ENCODE measurements at regions not wholly inside any gene's neighbourhood (a gene's known extent, or its start where the extent isn't known, plus 50 kb on each side); places are given as distances from the start of the nearest gene placed in this dataset.

- peak overlapping the region in 3 of 11 experiments; percentile 19 to 56 (median 35); a peak in 5 of 22 replicates for H3K9ac ChIP-seq
- H3K4me3 ChIP-seq: no peak overlapping the region
- no peaks in the 10 kb centered on the region for H3K27me3 ChIP-seq
- H3K27ac ChIP-seq: peak overlapping the region in 8 of 11 experiments; percentile 21 to 96 (median 88); a peak in 10 of 22 replicates
- peaks cover 13 to 100% (median 76%) of the 10 kb centered on the region in 10 experiments for H3K4me1 ChIP-seq
- no peaks in the 10 kb centered on the region; a peak in 1 of 22 replicates for H3K36me3 ChIP-seq
- H4K20me1 ChIP-seq: no peaks in the 10 kb centered on the region
- peaks cover 0 to 23% (median 0%) of the 10 kb centered on the region in 11 experiments; a peak in 8 of 22 replicates for H3K9me3 ChIP-seq (replicated peaks in 1 of 11)
- peak overlapping the region in 5 of 11 experiments; percentile 30 to 89 (median 89); a peak in 9 of 22 replicates for H3K4me2 ChIP-seq
- no peak for TF ChIP-seq Cebpa-rat (IDR thresholded peaks at IDR 0.05)
Observed at GRCh38 chr1:184156521-184157393, 105.2 kb downstream of the TSEN15 start.

GRCh38 chr1:184157394-184157742, 105.8 kb downstream of the TSEN15 start:
- Histone ChIP-seq H3K4me3 (no peak overlapping the region), H3K9me3 (replicated peaks in 1 of 11) (peaks cover 0 to 23% (median 0%) of the 10 kb centered on the region in 11 experiments; a peak in 8 of 22 replicates), H4K20me1 (no peaks in the 10 kb centered on the region), H3K36me3 (no peaks in the 10 kb centered on the region; a peak in 1 of 22 replicates), H3K4me1 (peaks cover 6 to 100% (median 73%) of the 10 kb centered on the region in 10 experiments), H3K27me3 (no peaks in the 10 kb centered on the region), H3K4me2 (peak overlapping the region in 5 of 11 experiments; percentile 6 to 89 (median 89); a peak in 9 of 22 replicates), H3K9ac (peak overlapping the region in 3 of 11 experiments; percentile 22 to 79 (median 78); a peak in 4 of 22 replicates), H3K27ac (peak overlapping the region in 6 of 11 experiments; percentile 65 to 96 (median 94); a peak in 10 of 22 replicates)
- TF ChIP-seq Cebpa-rat (IDR thresholded peaks at IDR 0.05): no peak

GRCh38 chr1:184158896-184159681, 107.6 kb downstream of the TSEN15 start:
- Histone ChIP-seq H3K4me1 (peaks cover 0 to 100% (median 68%) of the 10 kb centered on the region in 10 experiments; a peak in 17 of 20 replicates), H3K4me2 (peak overlapping the region in 10 of 11 experiments; percentile 16 to 89 (median 72); a peak in 20 of 22 replicates), H3K4me3 (0 out of 20 replicates have a peak overlapping the region, but pooled peaks of 2 of the 10 experiments have one; percentile 0 to 2), H3K27me3 (no peaks in the 10 kb centered on the region), H3K27ac (peak overlapping the region; percentile 26 to 96 (median 65); a peak in 20 of 22 replicates), H3K36me3 (no peaks in the 10 kb centered on the region; a peak in 1 of 22 replicates), H4K20me1 (no peaks in the 10 kb centered on the region), H3K9ac (peak overlapping the region in 7 of 11 experiments; percentile 20 to 86 (median 78); a peak in 12 of 22 replicates), H3K9me3 (replicated peaks in 1 of 11) (peaks cover 0 to 23% (median 0%) of the 10 kb centered on the region in 11 experiments; a peak in 8 of 22 replicates)
- TF ChIP-seq Cebpa-rat (IDR thresholded peaks at IDR 0.05): peak in 6 of 11 experiments; percentile 14 to 94 (median 78); a peak in 9 of 22 replicates

GRCh38 chr1:184160236-184160635, 108.7 kb downstream of the TSEN15 start:
- Histone ChIP-seq H3K4me2 (peak overlapping the region in 6 of 11 experiments; percentile 4 to 89 (median 82); a peak in 11 of 22 replicates), H3K4me1 (peaks cover 0 to 100% (median 73%) of the 10 kb centered on the region in 10 experiments; a peak in 17 of 20 replicates), H3K4me3 (no peak overlapping the region), H4K20me1 (no peaks in the 10 kb centered on the region), H3K9me3 (replicated peaks in 1 of 11) (peaks cover 0 to 26% (median 0%) of the 10 kb centered on the region in 11 experiments; a peak in 10 of 22 replicates), H3K27ac (peak overlapping the region in 6 of 11 experiments; percentile 65 to 96 (median 94); a peak in 12 of 22 replicates), H3K9ac (peak overlapping the region in 5 of 11 experiments; percentile 9 to 86 (median 79); a peak in 9 of 22 replicates), H3K27me3 (no peaks in the 10 kb centered on the region), H3K36me3 (no peaks in the 10 kb centered on the region; a peak in 1 of 22 replicates)
- peak; percentile 18 to 92 (median 73); a peak in 18 of 22 replicates for TF ChIP-seq Cebpa-rat (IDR thresholded peaks at IDR 0.05)

GRCh38 chr1:184161071-184161698, 109.7 kb downstream of the TSEN15 start:
- peak overlapping the region in 6 of 11 experiments; percentile 65 to 96 (median 94); a peak in 11 of 22 replicates for H3K27ac ChIP-seq
- H3K4me3 ChIP-seq: no peak overlapping the region
- peaks cover 0 to 100% (median 76%) of the 10 kb centered on the region in 10 experiments; a peak in 17 of 20 replicates for H3K4me1 ChIP-seq
- no peaks in the 10 kb centered on the region; a peak in 1 of 22 replicates for H3K36me3 ChIP-seq
- peaks cover 0 to 26% (median 0%) of the 10 kb centered on the region in 11 experiments; a peak in 10 of 22 replicates for H3K9me3 ChIP-seq (replicated peaks in 1 of 11)
- H3K9ac ChIP-seq: peak overlapping the region in 4 of 11 experiments; percentile 52 to 82 (median 80); a peak in 9 of 22 replicates
- no peaks in the 10 kb centered on the region for H4K20me1 ChIP-seq
- H3K27me3 ChIP-seq: no peaks in the 10 kb centered on the region
- peak overlapping the region in 6 of 11 experiments; percentile 4 to 89 (median 82); a peak in 10 of 22 replicates for H3K4me2 ChIP-seq
- TF ChIP-seq Cebpa-rat (IDR thresholded peaks at IDR 0.05): no peak

GRCh38 chr1:184162281-184162680, 110.8 kb downstream of the TSEN15 start:
- Histone ChIP-seq H3K4me1 (peaks cover 0 to 100% (median 71%) of the 10 kb centered on the region in 10 experiments; a peak in 17 of 20 replicates), H4K20me1 (no peaks in the 10 kb centered on the region)

GRCh38 chr1:184163674-184164465, 112.3 kb downstream of the TSEN15 start:
- H3K27ac ChIP-seq: peak overlapping the region in 5 of 11 experiments; percentile 30 to 96 (median 94); a peak in 8 of 22 replicates

More at GRCh38 chr1:184162281-184162680, 110.8 kb downstream of the TSEN15 start:
- Histone ChIP-seq H3K36me3 (no peaks in the 10 kb centered on the region; a peak in 1 of 22 replicates), H3K9ac (peak overlapping the region in 3 of 11 experiments; percentile 14 to 82 (median 25); a peak in 3 of 22 replicates), H3K27ac (peak overlapping the region in 4 of 11 experiments; percentile 93 to 96 (median 94); a peak in 8 of 22 replicates), H3K27me3 (no peaks in the 10 kb centered on the region), H3K4me3 (no peak overlapping the region), H3K9me3 (replicated peaks in 1 of 11) (peaks cover 0 to 26% (median 0%) of the 10 kb centered on the region in 11 experiments; a peak in 10 of 22 replicates), H3K4me2 (peak overlapping the region in 5 of 11 experiments; percentile 39 to 89 (median 89); a peak in 9 of 22 replicates)
- no peak for TF ChIP-seq Cebpa-rat (IDR thresholded peaks at IDR 0.05)

More at GRCh38 chr1:184163674-184164465, 112.3 kb downstream of the TSEN15 start:
- Histone ChIP-seq H3K9ac (peak overlapping the region in 3 of 11 experiments; percentile 44 to 57 (median 46); a peak in 4 of 22 replicates), H4K20me1 (no peaks in the 10 kb centered on the region), H3K4me2 (peak overlapping the region in 6 of 11 experiments; percentile 33 to 89 (median 73); a peak in 11 of 22 replicates), H3K4me3 (no peak overlapping the region), H3K36me3 (no peaks in the 10 kb centered on the region; a peak in 1 of 22 replicates), H3K4me1 (peaks cover 0 to 90% (median 57%) of the 10 kb centered on the region in 10 experiments; a peak in 17 of 20 replicates), H3K9me3 (replicated peaks in 1 of 11) (peaks cover 0 to 26% (median 0%) of the 10 kb centered on the region in 11 experiments; a peak in 11 of 22 replicates), H3K27me3 (no peaks in the 10 kb centered on the region)
- no peak for TF ChIP-seq Cebpa-rat (IDR thresholded peaks at IDR 0.05)

Data from BLaER1 treated with 17β-estradiol and CSF1 and Interleukin-3, amounts not matched to agents 10 nM and 100 nM (cell line).